ENCODE measurements at regions not wholly inside any gene's neighbourhood (a gene's known extent, or its start where the extent isn't known, plus 50 kb on each side); places are given as distances from the start of the nearest gene placed in this dataset.

DNA sequence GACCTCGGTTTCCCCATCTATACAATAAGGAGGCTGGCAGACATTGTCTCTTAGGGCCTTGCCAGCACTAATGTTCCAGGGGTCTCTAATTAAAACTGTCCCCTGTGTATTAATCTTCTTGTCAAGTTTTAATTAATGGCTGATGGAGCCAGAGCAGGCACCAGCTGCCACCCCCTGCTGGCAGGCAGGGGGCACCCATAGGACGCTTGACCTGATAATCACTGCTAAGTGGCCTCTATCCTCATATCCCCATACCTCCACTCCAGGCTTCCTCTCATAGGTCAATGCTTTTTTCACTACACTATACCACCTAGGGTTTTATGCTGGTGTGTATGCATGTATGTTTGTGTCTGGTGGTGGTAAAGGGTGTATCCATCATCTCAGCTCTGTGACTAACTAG is 89.4 kb downstream of the EFNB1 start:
- no peak for DNase-seq

DNA sequence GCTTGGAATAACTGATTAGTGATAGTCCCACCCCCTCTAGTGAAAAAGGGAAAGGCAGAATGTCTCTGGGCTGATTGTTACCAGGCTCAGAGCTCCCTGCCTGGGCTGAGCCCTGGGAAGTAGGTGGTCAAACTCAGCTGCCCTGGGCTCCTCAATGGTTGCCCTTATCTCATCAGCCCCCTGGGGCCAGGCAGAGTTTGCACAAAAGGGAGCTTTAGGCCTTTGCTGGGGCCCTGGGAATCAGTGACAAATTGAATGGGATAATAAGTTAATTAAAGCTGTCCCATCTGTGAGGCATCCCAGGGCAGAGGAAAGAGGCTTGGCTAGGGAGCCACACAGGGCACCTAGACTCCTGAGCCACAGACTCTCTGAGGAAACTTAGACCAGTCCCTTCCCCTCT is 89.0 kb downstream of the EFNB1 start:
- no peak for DNase-seq

DNA sequence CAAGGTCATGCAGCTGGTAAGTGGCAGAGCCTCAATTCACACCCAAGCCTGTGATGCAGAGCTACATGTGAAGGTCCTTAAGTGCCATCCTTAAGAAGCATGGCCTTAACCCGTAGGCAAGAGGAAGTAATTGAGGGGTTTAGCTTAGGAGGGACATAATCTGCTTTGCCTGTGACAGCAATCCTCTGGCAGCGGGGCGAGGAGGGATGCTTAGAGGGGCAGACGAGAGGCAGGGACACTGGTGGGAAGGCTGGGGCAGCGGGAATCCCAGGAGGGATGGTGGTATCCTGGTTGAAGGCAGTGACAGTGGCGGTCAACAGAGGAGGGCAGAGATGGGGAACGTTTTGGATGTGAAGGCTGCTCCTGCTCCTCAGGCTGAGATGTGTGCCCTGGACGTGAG is 88.1 kb downstream of the EFNB1 start:
- DNase-seq: no peak

DNA sequence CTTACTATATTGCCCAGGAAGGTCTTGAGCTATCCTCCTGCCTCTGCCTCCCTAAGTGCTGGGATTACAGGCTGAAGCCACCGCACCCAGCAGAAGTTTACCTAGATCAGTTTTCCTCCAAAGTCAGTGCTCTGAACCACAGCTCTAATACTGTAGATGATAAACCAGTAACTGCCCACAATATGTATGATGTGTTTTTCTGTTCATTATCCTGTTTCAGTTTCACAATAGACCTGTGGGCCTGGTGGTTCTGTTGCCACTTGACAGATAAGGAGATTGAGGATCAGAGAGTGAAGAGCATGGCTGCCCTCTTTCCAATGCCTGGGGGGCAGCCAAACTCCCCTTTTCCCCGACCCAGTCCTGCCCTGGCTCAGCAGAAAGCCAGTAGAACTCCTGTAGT is 87.0 kb downstream of the EFNB1 start:
- no peak for DNase-seq

DNA sequence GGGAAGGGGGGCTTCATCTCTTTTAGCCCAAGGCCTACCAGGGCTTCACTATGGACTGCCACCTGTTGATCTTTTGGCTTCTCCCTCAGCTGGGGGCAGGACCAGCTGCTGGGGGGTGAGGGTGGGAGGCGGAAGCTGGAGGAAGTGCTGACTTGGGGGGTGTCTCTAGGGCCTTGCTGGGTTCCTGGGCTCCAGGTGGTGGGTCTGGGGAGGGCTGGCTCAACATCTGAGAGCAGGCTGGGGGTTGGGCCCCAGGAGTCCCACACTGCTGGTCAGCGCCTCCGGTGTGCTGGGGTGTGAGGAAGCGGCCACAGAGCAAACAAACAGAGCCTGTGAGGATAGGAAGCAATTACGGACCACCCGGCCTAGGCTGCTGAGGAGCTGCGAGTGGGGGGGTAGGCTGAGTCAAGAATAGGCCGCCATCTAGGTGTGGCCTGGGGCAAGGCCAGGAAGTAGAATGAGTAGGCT is 85.7 kb downstream of the EFNB1 start:
- DNase-seq: no peak

DNA sequence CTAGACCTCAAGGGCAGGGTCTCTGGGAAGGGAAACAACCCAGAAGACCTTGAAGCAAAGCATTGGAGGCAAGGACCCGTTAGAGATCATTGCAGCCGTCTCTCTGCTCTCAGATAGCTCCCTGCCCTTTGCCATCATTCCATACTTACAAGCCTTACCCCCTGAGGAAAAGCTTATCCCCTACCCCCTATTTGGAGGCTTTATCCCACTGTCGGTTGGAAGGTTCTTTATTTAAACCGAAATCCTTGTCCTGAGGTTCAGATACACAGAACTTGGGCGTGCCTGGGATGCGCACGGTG is 84.4 kb downstream of the EFNB1 start:
- DNase-seq: no peak

DNA sequence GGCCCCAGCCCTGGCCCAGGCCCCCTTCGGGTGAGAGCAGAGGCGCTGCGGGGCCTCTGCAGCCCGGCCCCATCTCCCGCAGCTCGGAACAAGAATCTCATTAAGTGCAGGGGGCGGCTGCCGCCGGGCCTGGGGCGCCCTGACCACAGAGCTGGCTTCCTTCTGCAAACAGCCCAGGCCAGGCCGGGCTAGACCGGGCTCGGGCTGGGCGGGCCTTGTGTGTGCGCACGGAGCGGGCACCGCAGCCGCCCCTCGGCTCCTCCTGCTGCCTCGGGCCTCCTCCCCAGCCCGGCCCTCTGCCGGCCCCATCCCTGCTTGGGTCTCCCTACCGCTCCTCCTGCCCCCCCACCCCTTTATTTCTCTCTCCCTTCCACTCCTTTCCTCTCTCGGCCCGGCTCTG is 83.3 kb downstream of the EFNB1 start:
- DNase-seq: no peak

DNA sequence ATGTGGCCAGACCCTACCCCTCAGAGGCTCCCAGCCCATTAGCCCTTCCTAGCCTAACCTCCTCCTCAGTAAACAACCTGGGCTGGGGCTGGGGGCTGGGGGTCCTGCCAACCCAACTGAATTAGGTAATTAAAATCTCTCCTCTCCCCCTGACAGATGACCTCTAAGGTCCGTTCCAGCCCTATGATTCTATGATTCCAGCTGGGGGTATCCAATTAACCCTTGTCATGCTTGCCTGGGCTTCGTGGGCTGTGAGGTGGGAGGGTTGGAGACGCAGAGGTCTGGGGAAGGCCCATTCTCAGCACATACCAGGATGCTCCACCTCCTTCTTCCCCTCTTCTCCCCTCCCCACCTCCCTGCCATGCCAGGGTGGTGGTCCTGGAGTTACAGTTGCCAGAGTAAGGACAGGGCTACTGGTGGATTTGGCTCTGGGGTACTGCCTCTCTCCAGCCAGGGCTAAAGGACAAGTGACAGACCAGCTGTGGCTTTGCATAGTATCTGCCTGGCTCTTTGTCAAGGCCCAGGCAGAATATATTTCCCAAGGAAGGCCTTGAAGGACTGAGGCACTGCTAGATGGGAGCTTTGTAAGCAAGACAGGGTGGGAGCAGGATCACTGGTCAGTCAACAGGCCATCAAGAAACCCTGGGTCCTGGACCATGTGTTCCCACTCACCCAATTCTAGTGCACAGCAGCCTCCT is 82.1 kb downstream of the EFNB1 start:
- no peak for DNase-seq

DNA sequence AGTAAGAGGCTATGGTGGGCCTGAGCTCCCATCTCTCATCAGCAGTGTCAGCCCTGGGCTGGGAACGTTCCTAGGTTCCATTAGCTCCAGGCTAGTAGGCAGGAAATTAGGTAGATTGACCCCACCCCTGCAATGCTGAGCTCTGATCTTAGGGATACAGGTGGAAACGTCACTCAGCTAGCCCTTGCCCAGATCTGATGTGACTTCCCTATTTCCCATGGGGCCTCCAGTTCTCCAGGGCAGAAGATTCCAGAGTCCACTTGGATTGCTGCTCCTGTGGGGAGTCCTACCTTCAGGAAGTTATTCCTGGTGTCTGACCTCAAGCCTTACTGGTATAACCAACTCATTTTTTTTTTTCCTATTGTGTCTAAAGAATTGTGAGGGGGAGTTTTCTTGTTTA is 81.1 kb downstream of the EFNB1 start:
- no peak for DNase-seq

DNA sequence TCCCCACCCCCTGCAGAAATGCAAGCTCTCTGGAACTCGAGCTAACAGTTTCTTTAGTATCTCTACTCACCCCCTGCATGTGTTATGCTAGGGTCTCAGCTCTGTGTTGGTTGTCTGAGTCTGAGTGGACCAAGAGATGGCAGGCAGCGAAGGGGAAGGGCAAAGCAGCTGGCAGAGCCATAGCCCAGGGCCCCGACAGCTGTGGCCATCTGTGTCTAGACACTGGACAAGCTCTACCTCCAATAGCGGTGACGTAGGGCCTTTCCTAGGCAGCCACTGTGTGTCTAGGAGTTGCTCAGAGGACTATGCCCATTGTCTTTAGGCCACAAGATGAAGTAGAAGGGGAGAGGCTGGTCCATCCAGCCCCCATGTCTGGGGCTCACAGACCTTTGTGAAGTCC is 79.2 kb downstream of the EFNB1 start:
- DNase-seq: no peak

DNA sequence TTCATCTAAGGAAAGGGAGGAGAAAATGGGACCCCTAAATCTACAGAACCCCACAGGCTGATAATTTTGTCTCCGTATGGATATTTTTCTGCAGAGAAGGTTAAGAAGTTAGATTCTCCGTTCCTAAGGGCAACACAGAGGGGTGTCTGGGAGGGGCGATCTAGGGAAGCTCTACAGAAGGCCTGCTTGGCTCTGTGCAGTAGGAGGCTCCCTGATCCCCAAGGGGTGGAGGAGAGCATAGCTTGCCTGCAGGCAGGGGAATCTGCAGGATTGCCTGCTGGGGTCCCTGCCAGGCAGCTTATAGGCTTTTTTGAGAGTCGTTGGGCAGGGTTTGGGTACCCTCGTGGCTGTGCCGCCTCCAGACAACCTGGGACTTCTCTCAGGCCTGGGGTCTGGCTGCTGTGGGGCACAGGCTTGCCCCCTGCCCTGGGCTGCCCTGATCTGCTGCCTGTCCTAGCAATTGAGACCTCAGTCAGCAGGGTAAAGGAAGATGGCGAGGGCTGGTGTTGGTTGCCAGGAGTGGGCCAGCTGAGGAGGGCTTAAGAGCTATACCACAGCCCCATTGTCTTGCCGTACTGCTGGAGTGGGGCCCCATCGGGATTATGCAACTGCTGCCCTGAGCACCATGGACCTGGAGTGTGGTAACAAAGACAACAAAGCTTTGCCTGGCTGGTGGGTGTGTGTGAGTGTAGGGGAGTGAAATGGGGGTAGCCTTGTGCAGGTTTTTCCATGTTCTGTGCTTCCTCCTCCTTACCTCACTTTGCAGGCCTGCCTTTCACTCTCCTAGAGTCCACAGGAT is 74.1 kb downstream of the EFNB1 start:
- no peak for DNase-seq

DNA sequence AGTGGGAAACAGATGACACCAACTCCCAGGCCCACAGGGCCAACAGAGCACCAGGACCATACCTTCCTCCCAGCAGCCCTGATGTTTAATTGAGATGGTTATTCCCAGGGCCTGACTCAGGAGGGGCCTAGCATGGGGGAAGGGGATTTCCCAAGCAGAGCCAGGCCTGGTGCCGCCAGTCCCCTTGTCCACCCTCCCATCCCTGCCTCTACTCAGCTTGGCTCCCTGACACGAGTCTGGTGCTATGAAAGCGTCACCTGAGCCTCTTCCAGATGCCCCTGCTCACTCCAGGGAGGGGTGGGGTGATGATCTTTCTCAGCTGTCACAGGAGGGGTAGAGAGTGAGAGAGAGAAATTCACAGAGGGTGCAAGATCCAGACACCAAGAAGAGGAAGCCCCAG is 72.7 kb downstream of the EFNB1 start:
- no peak for DNase-seq

DNA sequence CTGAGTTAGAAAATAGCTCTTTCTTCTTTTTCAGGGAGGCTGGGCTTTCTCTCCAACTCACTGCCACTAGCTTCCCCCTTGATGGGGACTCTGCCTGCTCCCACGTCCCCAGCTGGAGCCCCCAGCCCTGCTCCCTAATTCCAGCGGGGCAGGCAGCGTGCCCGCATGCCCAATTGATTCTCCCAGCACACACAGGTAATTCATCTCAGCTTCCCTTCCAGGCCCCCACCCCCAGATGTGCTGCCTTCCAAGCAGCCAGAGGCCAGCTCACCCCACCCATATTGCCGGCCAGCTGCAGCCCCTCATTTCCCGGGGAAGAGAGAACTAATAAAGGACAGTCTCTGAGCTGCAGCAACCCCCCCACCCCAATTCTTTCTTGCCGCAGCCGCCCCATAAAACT is 69.8 kb downstream of the EFNB1 start:
- DNase-seq: no peak

DNA sequence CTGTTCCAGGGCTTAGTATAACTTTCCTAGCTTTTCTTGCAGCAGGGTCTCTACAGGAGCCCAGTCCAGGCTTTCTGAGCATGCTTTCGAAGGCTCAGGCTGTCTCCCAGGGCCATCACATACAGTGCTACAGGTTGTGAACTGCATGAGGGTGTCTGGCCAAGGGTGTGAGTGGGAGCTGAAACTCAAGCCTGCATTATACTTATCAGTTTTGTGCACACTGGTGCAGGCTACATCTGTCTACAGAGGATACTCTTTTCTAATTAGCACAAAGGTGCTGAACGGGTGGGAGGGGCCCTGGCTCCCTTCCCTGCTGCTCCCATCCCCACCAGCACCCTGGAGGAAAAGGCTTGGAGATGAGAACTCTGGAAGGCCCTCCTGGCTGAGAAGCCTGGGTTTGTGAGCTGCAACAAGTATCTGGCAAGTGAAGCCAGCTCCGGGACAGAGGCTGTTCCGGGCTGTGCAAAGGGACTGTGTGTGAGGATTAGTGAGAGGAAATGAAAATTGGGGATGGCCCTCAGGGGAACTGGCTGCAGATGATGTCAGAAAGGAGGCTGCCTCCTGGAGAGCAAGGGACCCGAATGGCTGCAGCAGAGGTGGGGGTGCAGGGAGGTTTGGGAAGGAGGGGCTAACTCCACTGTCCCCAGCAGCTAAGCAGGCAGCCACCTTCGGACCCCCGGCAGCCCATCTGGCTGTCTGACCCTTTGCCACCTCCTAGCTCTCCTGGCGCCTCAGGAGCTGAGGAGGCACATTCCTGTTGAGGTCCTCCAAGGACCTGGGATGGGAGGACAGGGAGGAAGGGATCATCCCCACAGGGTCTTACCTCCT is 68.5 kb downstream of the EFNB1 start:
- no peak for DNase-seq

DNA sequence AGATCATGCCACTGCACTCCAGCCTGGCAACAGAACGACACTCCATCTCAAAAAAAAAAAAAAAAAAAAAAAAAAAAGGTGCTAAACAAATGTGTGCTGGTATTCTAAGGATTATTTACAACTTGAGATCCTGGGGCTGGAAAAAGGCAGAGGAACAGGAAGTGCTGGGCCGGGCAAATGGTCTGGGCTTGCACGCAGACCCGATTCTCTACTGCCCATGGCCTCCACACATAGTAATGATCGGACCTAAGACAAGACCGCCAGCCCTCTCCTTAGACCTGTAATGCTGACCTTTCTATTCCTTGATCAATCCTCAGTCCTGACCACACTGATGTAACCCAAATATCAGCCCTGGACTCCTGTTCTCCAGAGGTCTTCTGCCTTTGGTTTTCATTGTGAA is 67.8 kb downstream of the EFNB1 start:
- DNase-seq: no peak

DNA sequence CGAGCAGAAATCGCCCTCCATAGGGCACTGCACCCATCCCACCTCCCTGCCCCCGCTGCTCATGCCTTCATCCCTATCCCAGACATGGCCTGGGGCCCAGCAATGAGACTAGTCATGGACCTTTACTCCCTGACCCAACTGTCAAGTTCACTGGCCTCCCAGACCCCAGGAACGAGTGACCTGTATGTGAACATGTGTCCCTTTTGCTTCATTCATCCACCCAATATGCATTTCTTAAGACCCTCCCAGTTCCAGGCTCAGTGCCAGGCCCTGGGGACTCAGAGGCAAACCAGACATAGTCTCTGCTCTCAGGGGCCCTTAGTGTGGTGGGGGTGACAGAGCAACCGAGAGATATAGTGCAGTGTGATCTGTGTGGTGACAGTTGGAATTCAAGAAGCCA is 67.0 kb downstream of the EFNB1 start:
- DNase-seq: no peak

DNA sequence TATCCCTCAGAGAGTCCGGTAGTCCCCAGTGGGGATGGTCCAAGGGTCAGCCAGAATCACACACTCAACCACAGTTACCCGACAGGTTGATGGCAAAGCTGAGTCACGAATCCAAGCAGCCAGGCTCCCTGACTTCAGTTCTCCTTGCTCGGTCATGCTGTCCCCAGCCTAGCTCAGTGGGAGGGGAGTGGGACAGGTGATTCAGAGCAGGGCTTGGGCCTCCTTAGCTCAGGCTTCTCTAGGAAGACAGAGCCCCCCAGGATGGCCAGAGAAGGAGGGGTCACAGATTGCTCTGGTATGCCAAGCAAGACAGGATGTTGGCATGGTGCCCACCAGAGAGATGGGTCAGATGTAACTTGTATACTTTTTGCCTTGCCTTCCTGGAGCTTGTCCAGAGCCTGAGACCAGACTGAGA is 66.5 kb downstream of the EFNB1 start:
- DNase-seq: no peak

DNA sequence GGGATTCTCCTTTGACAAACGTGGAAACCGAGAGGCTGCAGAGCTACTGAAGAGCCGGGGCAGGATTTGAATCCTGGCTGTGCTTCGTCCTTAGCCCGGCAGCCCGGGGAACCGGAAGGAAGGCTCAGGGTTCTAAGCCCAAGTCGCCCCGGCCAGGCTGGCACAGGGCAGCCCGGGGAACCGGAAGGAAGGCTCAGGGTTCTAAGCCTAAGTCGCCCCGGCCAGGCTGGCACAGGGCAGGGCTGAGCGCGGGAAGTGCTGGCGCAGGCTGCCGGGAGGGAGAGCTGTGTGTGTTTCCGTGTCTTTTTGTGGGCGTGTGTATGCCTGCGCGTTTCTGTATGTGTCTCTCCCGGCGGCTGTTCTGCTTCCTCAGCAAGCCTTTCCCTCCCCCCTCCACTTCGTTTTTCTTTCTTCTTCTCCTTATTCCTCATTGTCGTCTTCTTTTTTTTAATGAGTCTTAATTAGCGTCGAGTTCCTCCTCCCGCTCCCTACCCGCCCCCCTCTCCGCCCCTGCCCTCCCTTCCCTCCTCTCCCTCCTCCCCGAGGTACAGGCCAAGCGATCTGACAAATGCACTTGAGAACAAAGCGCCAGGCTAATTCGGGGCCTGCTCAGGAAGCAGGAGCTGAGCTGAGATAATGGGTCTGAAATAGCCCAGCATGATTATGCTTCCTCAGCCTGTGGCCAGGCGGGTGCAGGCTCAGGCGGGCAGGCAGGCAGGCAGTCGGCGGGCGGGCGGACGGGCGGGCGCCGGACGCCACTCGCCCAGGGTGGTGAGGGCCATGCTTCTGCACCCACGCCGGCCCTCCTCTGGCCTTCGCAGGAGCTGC is 65.9 kb downstream of the EFNB1 start:
- peak; percentile 36 for DNase-seq

DNA sequence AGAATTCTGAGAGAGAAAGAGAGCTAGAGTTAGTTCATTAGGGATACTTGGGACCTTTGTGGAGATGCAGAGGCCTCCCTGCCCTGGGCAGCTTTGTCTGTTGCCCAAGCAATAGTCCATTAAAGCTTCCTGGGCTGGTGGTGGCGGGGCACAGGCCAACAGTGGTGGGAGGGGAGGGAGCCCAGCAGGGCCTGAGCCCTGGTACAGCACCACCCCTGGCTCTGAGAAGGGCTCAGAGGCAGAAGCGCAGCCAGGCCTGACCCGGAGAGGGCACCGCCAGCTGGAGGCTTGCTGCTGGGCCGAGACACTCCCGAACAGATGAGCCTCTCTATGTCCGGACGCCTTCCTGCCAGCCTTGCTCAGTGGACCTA is 65.3 kb downstream of the EFNB1 start:
- no peak for DNase-seq

DNA sequence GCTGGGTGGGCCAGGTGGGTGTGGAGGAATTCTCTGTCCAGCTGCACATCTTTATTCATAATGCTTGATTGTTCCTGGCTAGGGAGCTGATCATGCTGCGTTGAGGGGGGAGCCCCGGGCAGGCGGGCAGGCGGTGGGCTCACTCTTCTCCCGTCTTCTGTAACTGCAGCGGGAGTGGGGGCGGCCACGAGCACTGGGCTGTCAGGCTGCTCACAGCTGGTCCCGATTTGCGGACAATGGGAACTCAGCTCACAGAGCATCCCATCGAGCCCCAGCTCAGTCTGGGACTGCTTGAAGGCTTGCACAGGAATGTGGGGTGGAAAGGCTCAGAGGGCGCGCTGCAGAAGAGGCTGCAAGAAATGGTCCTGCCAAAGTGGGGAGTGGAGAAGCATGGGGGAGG is 63.8 kb downstream of the EFNB1 start:
- no peak for DNase-seq

DNA sequence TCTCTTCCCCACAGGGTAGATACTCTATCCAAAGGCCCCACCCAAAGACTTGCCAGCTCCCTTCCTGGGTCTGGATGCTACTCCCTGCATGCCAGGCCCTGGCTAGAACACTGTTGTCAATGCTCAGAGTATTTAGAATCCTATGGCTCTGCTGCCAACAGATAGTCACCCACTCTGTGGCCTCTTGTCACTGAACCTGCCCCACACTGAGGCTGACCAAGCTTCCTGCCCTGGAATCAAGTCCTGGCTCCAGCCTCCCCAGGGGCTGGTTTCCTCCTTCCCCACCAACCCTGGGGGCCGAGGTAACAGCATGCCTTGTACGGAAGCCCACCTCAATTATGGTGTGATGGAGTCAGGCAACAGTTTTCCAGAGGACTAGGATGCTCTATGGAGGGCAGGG is 63.3 kb downstream of the EFNB1 start:
- no peak for DNase-seq

Data from CD4-positive, alpha-beta T cell treated with Interleukin-6 for 4 hours (primary cell).